Body of pancreas (tissue), 4 donors: ENCODE measurements at regions not wholly inside any gene's neighbourhood (a gene's known extent, or its start where the extent isn't known, plus 50 kb on each side); places are given as distances from the start of the nearest gene placed in this dataset.

ENCODE experiments used
- CTCF ChIP-seq, 7 experiments: fragments of 450-650 bp in 4 of 7; fragments of 200-600 bp in 3 of 7; sonication (generic) in 3 of 7; IDR thresholded peaks; one replicate each; pipeline ENCODE4 v1.5.1; 2016 to 2019; ENCODE audit warnings: antibody characterized with exemption in 7 of 7
- POLR2A ChIP-seq, 3 donors: fragments of 450-650 bp; IDR thresholded peaks; one replicate each; pipeline ENCODE4 v1.6.1; 2016; ENCODE audit warnings: antibody characterized with exemption in 3 of 3, mild to moderate bottlenecking in 2 of 3

GRCh38 chr13:53719281-53719680 lies 690.7 kb downstream of the OLFM4 start:
- TF ChIP-seq CTCF (IDR thresholded peaks at IDR 0.05) (no peak), POLR2A (IDR thresholded peaks at IDR 0.05) (no peak)
